ENCODE measurements at regions not wholly inside any gene's neighbourhood (a gene's known extent, or its start where the extent isn't known, plus 50 kb on each side); places are given as distances from the start of the nearest gene placed in this dataset.

GRCh38 chr11:70731271-70732022, 333.1 kb downstream of the CTTN start:
- TF ChIP-seq CTCF (conservative IDR thresholded peaks at IDR 0.05; ENCODE audit: low read depth in 2 of 2) = no peak
- no peak for TF ChIP-seq EZH2 (IDR thresholded peaks at IDR 0.05; ENCODE audit: low read depth, unreplicated experiment)
- no peak for TF ChIP-seq POLR2AphosphoS5 (IDR thresholded peaks at IDR 0.05; ENCODE audit: low read depth)
- TF ChIP-seq JUNB (IDR thresholded peaks at IDR 0.05; ENCODE audit: unreplicated experiment) = no peak
- no peak for TF ChIP-seq STAT1 (IDR thresholded peaks at IDR 0.05; ENCODE audit: unreplicated experiment)
- TF ChIP-seq REST (IDR thresholded peaks at IDR 0.05; ENCODE audit: unreplicated experiment) = no peak

All from GM23338 (cell line).